GM21528 (cell line): ENCODE measurements at regions not wholly inside any gene's neighbourhood (a gene's known extent, or its start where the extent isn't known, plus 50 kb on each side); places are given as distances from the start of the nearest gene placed in this dataset.
"Not testable (repeated sequence)": the region's sequence is repeated elsewhere in the genome, so short reads cannot be mapped to it uniquely, and the experiment has no call there.

Experiments used
- ATAC-seq: cut with Tn5 transposase; IDR thresholded peaks from one replicate; pipeline ENCODE4 v1.9.1; 2021; ENCODE audit warnings: mild to moderate bottlenecking, moderate library complexity; ENCODE audit not compliant: unreplicated experiment, low FRiP score

- ATAC-seq, result no peak
Measured at GRCh38 chr1:98164509-98164908, 243.7 kb upstream of the DPYD start.

- ATAC-seq, result no peak
Measured at GRCh38 chr1:98157524-98158313, 236.9 kb upstream of the DPYD start.

- no peak for ATAC-seq
Measured at GRCh38 chr1:98147280-98147679, 226.4 kb upstream of the DPYD start.

- ATAC-seq, result no peak
Measured at GRCh38 chr1:98145655-98146054, 224.8 kb upstream of the DPYD start.

GRCh38 chr1:98143403-98143802 lies 222.6 kb upstream of the DPYD start:
- ATAC-seq, result no peak

- no peak for ATAC-seq
Measured at GRCh38 chr1:98133131-98133530, 212.3 kb upstream of the DPYD start.

- no peak for ATAC-seq
Measured at GRCh38 chr1:98130408-98130807, 209.6 kb upstream of the DPYD start.

GRCh38 chr1:98129491-98129890 lies 208.7 kb upstream of the DPYD start:
- no peak for ATAC-seq

GRCh38 chr1:98126740-98127139 lies 205.9 kb upstream of the DPYD start:
- ATAC-seq, result no peak

- no peak for ATAC-seq
Measured at GRCh38 chr1:98121646-98122045, 200.8 kb upstream of the DPYD start.

GRCh38 chr1:98119796-98120195 lies 199.0 kb upstream of the DPYD start:
- ATAC-seq, result no peak

- no peak for ATAC-seq
Measured at GRCh38 chr1:98113811-98114210, 193.0 kb upstream of the DPYD start.

- ATAC-seq, result no peak
Measured at GRCh38 chr1:98112626-98113025, 191.8 kb upstream of the DPYD start.

GRCh38 chr1:98110674-98111073 lies 189.8 kb upstream of the DPYD start:
- no peak for ATAC-seq

- not testable (repeated sequence) for ATAC-seq
Measured at GRCh38 chr1:98108378-98108777, 187.5 kb upstream of the DPYD start.

- no peak for ATAC-seq
Measured at GRCh38 chr1:98107256-98107655, 186.4 kb upstream of the DPYD start.

GRCh38 chr1:98104289-98104688 lies 183.5 kb upstream of the DPYD start:
- no peak for ATAC-seq

GRCh38 chr1:98103617-98104285 lies 182.9 kb upstream of the DPYD start:
- no peak for ATAC-seq

GRCh38 chr1:98102345-98103030 lies 181.7 kb upstream of the DPYD start:
- no peak for ATAC-seq

GRCh38 chr1:98101364-98101763 lies 180.5 kb upstream of the DPYD start:
- ATAC-seq, result no peak

GRCh38 chr1:98099501-98099900 lies 178.7 kb upstream of the DPYD start:
- ATAC-seq, result no peak

- no peak for ATAC-seq
Measured at GRCh38 chr1:98098473-98098872, 177.6 kb upstream of the DPYD start.
